ENCODE measurements at regions not wholly inside any gene's neighbourhood (a gene's known extent, or its start where the extent isn't known, plus 50 kb on each side); places are given as distances from the start of the nearest gene placed in this dataset.

- DNase-seq (ENCODE audit: low read depth): no peak
These were observed 69.0 kb upstream of the ASAP2 start for GRCh38 chr2:9137379-9138150.

- DNase-seq (ENCODE audit: low read depth): no peak
These were observed 70.6 kb upstream of the ASAP2 start for GRCh38 chr2:9135822-9136558.

- no peak for DNase-seq (ENCODE audit: low read depth)
These were observed 79.3 kb upstream of the ASAP2 start for GRCh38 chr2:9127316-9127715.

GRCh38 chr2:9126540-9126939 is 80.1 kb upstream of the ASAP2 start:
- no peak for DNase-seq (ENCODE audit: low read depth)

- DNase-seq (ENCODE audit: low read depth): no peak
These were observed 82.3 kb upstream of the ASAP2 start for GRCh38 chr2:9124231-9124741.

- no peak for DNase-seq (ENCODE audit: low read depth)
These were observed 83.5 kb upstream of the ASAP2 start for GRCh38 chr2:9123069-9123468.

GRCh38 chr2:9122367-9122766 is 84.2 kb upstream of the ASAP2 start:
- DNase-seq (ENCODE audit: low read depth): no peak

GRCh38 chr2:9118383-9118960 is 88.1 kb upstream of the ASAP2 start:
- no peak for DNase-seq (ENCODE audit: low read depth)

GRCh38 chr2:9115229-9115628 is 91.4 kb upstream of the ASAP2 start:
- no peak for DNase-seq (ENCODE audit: low read depth)

- no peak for DNase-seq (ENCODE audit: low read depth)
These were observed 92.2 kb upstream of the ASAP2 start for GRCh38 chr2:9114458-9114857.

GRCh38 chr2:9113916-9114315 is 92.7 kb upstream of the ASAP2 start:
- DNase-seq (ENCODE audit: low read depth): no peak

- no peak for DNase-seq (ENCODE audit: low read depth)
These were observed 93.3 kb upstream of the ASAP2 start for GRCh38 chr2:9113262-9113661.

- no peak for DNase-seq (ENCODE audit: low read depth)
These were observed 94.4 kb upstream of the ASAP2 start for GRCh38 chr2:9112079-9112721.

GRCh38 chr2:9110893-9111569 is 95.6 kb upstream of the ASAP2 start:
- no peak for DNase-seq (ENCODE audit: low read depth)

- DNase-seq (ENCODE audit: low read depth): no peak
These were observed 96.2 kb upstream of the ASAP2 start for GRCh38 chr2:9110346-9110884.

GRCh38 chr2:9109871-9110270 is 96.7 kb upstream of the ASAP2 start:
- DNase-seq (ENCODE audit: low read depth): no peak

- DNase-seq (ENCODE audit: low read depth): no peak
These were observed 98.2 kb upstream of the ASAP2 start for GRCh38 chr2:9108210-9108967.

GRCh38 chr2:9107168-9108025 is 99.2 kb upstream of the ASAP2 start:
- no peak for DNase-seq (ENCODE audit: low read depth)

GRCh38 chr2:9106338-9107167 is 100.1 kb upstream of the ASAP2 start:
- DNase-seq (ENCODE audit: low read depth): no peak

Measured in activated gamma-delta T cell treated with anti-CD3 and anti-CD28 coated beads, Interleukin-2, amount 50 U/mL, for 16 hours (primary cell).